ENCODE measurements at regions not wholly inside any gene's neighbourhood (a gene's known extent, or its start where the extent isn't known, plus 50 kb on each side); places are given as distances from the start of the nearest gene placed in this dataset.
A peak's percentile ranks its signal among the peaks of the same experiment; 100 is the strongest.
"Not testable (repeated sequence)": the region's sequence is repeated elsewhere in the genome, so short reads cannot be mapped to it uniquely, and the experiment has no call there.

GRCh38 chr2:7866825-7867224 is 815.0 kb upstream of the ID2 start:
- no peak for DNase-seq

- no peak for DNase-seq
These were observed 814.0 kb upstream of the ID2 start for GRCh38 chr2:7867867-7868266.

GRCh38 chr2:7868836-7869235 is 813.0 kb upstream of the ID2 start:
- DNase-seq: no peak

GRCh38 chr2:7876445-7876844 is 805.4 kb upstream of the ID2 start:
- DNase-seq: not testable (repeated sequence)

- DNase-seq: not testable (repeated sequence)
These were observed 803.6 kb upstream of the ID2 start for GRCh38 chr2:7878266-7878665.

- no peak for DNase-seq
These were observed 802.9 kb upstream of the ID2 start for GRCh38 chr2:7878786-7879482.

GRCh38 chr2:7879483-7879835 is 802.4 kb upstream of the ID2 start:
- DNase-seq: no peak

- no peak for DNase-seq
These were observed 801.7 kb upstream of the ID2 start for GRCh38 chr2:7880126-7880525.

GRCh38 chr2:7880566-7880965 is 801.3 kb upstream of the ID2 start:
- peak; percentile 23 for DNase-seq

GRCh38 chr2:7881063-7881462 is 800.8 kb upstream of the ID2 start:
- no peak for DNase-seq

GRCh38 chr2:7881466-7881865 is 800.4 kb upstream of the ID2 start:
- no peak for DNase-seq

- no peak for DNase-seq
These were observed 799.6 kb upstream of the ID2 start for GRCh38 chr2:7882296-7882695.

- DNase-seq: no peak
These were observed 797.5 kb upstream of the ID2 start for GRCh38 chr2:7884338-7884737.

GRCh38 chr2:7886666-7887065 is 795.2 kb upstream of the ID2 start:
- DNase-seq: no peak

- DNase-seq: no peak
These were observed 794.4 kb upstream of the ID2 start for GRCh38 chr2:7887441-7887840.

- no peak for DNase-seq
These were observed 793.0 kb upstream of the ID2 start for GRCh38 chr2:7888876-7889275.

- DNase-seq: no peak
These were observed 790.5 kb upstream of the ID2 start for GRCh38 chr2:7891312-7891711.

GRCh38 chr2:7895289-7895688 is 786.6 kb upstream of the ID2 start:
- DNase-seq: no peak

GRCh38 chr2:7896940-7897487 is 784.8 kb upstream of the ID2 start:
- no peak for DNase-seq

GRCh38 chr2:7899241-7899640 is 782.6 kb upstream of the ID2 start:
- peak; percentile 83 for DNase-seq

GRCh38 chr2:7899923-7900322 is 781.9 kb upstream of the ID2 start:
- DNase-seq: no peak

- DNase-seq: no peak
These were observed 781.3 kb upstream of the ID2 start for GRCh38 chr2:7900593-7900992.

- no peak for DNase-seq
These were observed 779.5 kb upstream of the ID2 start for GRCh38 chr2:7902251-7902765.

- DNase-seq: no peak
These were observed 777.5 kb upstream of the ID2 start for GRCh38 chr2:7904319-7904718.

GRCh38 chr2:7905756-7906155 is 776.1 kb upstream of the ID2 start:
- DNase-seq: peak; percentile 96
